NCI-H345 treated with DMSO at 0.1 percent for 48 hours (cell line): ENCODE measurements at regions not wholly inside any gene's neighbourhood (a gene's known extent, or its start where the extent isn't known, plus 50 kb on each side); places are given as distances from the start of the nearest gene placed in this dataset.

Source experiments
- DNase-seq: peaks from one replicate; lab custom pipeline; 2025; ENCODE audit not compliant: unreplicated experiment; lab: John Stamatoyannopoulos, UW

DNA sequence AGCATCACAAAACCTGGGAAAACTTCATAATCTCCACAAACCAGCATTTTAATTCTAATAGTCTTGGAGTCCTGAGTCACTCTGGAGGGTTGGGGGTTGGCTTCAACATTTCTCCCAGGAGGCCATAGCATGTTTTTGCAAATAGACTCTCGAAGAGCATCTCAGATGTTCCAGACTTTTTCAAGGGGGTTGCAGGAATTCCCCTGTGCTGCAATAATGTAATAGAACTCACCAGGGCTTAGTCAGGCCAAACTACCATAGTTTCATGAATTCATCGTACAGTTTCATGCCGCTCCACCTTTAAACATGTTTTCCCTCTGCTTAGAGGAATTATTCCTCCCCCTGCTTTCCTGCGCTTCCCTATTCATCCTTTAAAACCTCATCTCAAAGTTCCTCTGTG, 499.5 kb upstream of the KLF4 start:
- no peak for DNase-seq

DNA sequence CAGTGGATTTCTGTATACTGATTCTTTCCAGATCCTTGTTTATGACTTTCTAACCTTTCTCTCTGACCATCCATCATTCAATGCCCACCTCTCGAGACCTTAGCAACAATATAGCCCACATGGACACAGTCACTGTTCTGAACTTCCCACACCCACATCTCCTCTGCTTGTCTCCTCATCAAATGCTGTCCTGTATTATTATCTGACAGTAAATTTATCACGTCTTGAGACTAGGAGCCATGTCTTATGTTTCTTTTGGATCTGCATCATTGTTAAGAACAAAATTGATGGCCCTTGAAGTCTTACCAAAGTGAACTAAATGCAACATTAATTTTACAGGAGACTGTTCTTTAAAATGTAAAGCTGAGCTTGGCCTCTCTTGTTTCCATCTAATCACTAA, 495.4 kb upstream of the KLF4 start:
- DNase-seq, result no peak

DNA sequence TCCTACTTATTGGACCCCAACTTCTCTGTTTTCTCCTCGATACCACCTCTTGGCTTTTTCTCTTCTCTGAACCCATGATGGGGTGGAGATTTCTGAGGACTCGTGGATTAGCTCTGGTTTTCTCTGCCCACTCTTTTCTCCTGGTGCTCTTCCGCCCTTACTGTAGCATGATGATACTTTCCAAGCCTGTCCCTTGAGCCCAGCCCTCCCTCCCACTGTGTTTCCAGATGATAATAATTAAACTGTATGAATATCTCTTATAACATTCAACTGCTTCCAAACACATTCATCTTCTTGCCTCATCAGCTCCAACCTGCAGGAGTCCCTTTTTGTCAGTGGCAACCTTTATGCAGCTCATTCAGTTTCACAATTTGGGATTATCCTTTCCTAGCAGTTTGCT, 494.2 kb upstream of the KLF4 start:
- DNase-seq, result no peak

DNA sequence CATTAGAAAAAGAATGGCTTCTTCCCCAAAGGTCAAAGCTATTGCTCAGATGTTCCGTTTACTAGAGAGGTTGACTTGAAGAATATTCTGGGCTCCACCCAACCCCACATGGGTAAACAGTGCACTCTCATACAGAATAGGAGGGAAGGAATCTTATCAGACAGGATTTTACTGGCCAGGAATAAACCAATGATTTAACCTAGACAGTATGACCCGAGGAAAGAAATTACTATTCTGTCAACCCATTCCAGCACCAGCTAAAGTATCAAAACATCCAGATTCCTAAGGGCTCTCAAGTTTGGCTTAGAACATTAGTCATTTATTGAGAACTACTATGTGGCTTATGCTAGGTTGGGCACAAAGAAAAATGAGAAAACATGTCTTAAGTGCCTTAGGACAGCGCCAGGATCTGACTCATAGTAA, 493.6 kb upstream of the KLF4 start:
- DNase-seq, result no peak

DNA sequence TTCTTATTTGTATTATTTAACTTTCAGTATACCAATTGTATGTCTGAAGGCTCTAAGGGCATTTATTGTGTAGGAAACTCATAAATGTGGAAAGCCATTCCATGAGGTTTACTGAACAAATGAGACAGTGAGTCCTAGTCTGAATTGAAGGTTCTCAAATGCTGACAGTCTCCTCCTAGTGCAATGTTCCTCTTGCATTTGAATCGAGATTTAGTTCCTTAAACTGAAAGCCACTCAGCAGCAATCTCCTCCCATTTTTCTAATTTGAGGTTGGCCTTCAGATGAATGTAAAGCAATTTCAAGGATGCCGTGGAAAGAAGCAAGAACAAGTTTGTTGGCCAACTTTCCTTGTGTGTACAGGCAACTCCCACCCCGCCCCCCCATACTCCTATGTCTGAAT, 493.2 kb upstream of the KLF4 start:
- no peak for DNase-seq

DNA sequence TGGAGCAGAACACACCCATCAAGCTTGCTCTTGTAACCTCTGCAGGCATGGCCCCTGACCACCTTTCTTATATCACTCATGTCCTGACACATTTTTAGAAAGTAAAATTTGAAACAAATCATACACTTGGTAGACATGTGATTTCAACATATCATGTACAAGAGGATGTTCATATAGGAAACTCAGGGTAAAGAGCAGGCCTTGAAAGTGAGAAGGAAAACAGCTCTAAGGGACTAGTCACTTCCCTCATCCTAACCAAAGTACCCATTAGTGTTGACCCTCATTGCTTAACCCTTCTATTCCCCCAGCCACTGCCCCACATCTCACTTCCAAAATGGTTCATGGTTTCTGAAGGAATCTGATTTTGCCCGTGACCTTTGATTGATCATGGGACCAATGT, 492.4 kb upstream of the KLF4 start:
- DNase-seq, result no peak

DNA sequence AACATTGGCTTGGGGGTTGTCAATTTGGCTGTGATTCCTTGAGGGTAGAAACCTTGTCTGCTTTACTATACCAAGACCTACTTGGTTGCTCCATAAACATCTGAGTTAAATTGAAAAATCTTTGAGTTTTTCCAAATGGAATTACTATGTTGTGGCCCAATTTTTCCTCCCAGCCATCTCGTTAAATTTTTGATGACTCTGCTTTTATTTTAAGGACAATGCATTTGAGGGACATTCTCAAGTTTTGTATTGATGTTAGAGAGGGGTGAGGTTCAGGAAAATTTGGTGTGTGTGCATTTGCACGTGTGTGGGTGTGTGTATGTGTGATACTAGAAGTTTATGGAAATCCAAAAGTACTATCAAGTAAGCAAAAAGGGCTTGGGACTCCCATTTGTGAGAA, 491.4 kb upstream of the KLF4 start:
- no peak for DNase-seq

DNA sequence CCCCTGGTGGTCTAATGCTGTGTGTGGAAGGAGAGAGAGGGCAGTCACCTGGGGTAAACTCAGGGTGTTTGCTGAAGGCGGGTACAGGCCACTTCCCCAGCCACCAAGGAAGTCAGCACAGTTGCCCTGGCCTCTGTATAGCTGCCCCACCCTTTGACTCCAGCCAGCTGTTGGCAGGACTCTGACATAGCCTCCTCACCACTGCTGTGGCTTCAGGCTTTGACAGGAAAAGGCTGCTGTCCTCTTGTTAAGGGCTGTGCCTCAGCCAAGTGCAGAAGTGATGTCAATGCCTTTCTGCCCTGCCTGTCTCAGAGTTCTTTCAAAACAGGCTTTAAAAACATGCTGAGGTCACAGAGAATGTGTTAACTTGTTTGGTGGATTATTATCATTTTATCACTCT, 487.2 kb upstream of the KLF4 start:
- no peak for DNase-seq

DNA sequence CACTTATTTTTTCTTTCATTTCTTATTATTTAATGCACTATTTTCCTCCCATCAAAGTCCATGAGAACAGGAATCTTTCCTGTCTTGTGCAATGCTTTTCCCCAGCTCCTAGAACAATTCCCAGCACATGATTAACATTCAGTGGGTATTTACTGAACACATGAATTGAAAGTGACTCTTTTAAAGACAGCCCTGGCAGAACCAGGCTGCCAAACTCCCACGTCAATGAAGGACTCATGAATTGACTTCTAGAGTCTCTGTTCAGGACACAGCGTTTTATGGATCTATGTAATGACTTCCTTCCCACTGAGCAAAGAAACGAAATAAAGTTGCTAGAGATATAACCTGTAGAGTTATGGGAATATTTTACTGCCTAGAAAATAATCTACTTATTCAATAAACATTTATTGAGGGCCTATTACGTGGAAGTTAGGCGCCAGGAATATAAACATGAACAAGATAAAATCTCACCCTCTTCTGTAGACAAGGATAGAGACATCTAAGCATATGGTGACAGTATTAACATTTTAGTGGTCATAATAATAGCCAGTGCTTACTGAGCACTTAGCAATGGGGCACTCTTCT, 485.9 kb upstream of the KLF4 start:
- DNase-seq, result no peak

DNA sequence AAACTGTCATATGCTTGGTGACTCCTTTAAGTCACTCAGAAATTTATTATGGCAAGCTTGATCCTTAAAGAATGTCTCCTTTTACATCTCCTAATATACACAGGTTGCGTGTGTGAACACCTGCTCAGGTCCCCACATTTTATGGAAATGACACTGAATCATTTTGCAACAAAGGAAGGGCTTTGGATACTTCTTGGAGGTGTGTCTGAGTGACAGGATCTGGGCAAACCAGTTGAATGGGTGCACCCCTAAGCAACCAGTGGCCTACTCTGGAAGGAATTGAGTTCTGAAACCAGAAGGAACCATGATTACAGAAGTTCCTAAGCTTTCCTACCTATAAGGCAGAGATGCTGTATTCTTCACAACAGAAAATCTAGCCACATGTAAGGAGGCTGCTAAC, 483.9 kb upstream of the KLF4 start:
- DNase-seq, result no peak

DNA sequence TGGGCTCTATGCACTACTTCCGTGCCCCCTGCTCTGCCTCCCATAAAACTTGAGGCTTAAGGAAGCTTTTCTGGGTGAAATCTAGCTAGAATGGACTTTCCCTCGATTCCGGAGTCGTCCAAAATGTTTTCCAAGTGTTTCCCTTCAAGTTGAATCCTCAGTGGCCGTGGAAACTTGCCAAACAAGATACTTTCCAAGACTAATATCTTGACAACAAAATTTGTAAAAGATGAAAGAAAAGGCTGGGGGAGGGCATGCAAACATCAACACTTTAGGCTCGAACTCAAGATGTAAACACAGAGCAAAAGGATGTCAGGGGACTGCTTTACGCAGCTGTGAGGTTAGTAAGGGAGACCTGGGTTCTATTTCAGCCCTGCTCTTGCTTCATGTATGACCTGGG, 482.8 kb upstream of the KLF4 start:
- no peak for DNase-seq

DNA sequence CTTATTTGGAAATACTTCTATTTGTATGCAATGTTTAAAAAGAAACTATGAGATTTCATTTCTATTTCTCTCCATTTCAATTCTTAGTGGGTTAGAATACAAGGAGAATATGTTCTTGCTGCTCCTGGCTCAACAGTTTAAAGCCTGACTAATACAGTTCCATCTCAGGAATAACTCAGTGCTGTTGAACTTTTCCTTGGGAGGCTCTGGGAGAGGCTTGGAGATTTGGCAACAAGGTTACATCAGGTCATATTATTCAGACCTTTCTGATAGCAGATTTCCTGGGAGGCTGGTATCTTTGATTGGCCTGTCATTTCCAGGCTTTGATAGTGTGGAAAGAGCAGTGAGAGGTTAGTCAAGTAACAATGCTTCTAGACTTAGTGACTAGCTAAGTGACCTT, 481.7 kb upstream of the KLF4 start:
- DNase-seq, result no peak

DNA sequence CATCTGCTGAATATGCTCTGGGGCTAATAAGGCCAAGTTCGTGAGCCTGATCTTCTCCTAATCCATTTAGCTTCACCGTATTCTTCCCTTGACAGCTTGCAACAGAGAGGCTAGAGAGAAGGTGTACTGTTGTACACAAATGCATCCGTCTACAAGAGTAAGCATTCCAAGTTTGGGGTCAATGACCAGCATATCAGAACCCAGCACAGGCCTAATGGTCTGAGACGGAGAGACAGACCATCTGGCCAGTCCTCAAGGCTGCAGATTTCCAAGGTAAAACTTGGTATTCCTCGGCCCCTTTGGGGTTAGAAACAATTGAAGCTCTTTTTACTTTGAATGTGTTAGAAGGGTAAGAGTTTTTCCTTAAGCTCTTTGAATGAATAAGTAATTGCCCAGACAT, 481.2 kb upstream of the KLF4 start:
- DNase-seq, result no peak

DNA sequence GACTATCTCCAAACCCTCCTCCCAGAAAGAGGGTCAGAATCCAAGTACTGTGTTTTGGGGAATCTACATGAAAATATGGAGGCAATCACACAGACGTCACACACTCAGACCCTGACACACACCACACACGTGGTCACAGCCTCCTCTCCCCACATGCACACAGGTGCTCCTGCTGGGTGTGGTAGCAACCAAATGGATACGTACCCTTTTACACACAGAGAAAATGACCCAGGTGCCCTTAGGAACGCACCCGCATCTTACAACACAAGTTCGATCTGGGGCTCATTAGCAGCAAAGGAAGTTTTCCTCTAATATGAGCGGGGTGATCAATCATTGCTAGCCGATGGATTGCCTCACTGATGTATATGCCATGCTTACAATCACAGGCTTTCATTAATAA, 480.2 kb upstream of the KLF4 start:
- no peak for DNase-seq

DNA sequence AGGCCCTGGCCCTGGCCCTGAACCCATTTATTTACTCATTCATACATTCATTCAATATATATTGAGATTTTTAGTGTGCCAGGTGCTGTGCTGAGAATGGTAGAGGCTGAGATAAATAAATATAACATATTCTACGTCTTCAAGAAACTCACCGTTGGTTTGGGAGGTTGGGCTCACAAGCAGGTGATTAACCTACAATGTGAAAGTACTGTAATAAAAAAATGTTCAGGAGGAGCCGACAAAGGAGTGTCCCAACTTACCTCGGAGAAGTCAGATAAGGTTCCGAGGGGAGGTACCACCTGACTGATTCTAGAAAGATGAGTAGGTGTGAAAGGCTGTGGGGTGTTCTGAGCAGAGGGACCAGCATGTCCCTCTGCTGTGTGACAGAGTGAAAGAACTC, 479.6 kb upstream of the KLF4 start:
- DNase-seq, result no peak

DNA sequence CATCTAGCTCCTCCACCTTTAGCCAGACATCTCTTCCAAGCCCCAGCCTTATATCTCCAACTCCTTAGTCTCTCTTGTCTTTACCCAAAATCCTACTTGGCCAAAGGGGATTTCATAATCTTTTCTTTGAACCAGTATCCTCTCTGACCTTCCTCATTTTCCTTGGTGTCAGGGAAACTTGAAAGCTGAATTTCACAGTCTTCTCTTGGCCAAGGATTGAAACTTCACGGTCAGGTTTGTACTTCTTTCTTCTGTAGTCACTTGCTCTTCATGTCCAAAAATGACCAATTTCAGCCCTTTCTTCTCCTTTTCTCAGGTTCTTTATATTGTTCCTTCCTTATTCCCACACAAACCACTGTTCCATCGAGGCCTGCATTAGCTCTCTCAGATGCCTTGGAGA, 473.7 kb upstream of the KLF4 start:
- no peak for DNase-seq

DNA sequence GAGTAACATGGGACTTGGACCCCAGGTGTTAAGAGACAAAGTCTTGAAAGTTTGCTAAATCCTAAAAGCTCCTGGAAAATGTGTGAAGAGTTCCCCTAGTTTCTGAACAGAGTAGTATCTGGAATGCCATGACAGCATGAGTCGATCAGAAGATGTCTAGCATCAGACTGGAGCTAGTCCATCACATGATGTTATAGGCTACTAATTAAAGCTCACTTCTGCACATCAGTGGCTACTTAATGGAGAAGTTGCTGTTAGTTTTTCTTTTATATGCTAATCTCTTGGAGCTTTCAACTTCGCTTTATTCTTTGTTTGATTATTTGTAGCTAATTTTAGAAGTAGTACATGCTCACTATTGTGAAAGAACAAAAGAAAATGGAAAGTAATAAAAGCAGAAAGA, 471.3 kb upstream of the KLF4 start:
- no peak for DNase-seq

DNA sequence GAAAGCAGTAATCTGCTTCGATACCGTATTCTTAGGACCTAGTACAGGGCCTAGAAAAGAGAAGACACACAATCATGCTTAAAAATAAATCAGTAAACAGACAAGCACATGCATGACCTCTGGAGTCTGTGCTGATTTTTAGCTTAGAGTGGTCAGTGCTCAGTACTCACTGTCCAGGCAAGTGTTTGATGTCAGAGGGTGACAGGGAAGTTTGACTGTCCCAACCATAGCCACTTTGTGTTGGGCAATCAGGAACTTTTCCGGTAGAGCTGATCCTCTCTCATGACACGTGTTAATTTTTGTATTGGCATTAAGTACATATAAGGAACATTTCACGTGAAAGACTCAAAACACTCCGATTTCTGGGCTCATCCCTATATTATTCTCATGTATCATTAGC, 464.7 kb upstream of the KLF4 start:
- no peak for DNase-seq

DNA sequence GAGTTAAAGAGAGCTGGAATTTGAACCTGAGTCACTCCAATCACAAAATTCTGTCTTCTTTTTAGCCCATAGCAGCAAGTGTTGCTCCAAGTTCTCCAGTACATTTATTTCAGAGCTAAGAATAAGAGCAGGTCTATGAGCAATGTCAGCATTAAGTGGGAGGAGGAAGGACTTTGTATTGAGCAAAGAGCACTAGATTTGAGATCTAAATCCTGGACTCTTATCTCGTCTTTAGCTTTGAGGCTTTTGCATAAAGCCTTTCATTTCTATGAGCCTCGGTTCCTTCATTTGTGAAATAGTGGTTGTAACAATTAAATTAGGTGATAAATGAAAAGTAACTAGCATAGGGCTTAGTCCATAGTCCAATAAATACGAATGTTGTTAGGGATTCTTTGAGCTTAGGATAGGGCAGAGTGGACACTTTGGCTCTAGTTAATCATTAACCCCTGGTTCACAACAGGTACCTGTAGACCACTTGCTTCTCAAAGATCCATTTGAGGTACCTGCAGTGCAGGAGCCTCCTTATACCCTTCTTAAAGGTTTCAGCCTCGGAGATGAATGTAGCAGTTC, 464.1 kb upstream of the KLF4 start:
- no peak for DNase-seq

DNA sequence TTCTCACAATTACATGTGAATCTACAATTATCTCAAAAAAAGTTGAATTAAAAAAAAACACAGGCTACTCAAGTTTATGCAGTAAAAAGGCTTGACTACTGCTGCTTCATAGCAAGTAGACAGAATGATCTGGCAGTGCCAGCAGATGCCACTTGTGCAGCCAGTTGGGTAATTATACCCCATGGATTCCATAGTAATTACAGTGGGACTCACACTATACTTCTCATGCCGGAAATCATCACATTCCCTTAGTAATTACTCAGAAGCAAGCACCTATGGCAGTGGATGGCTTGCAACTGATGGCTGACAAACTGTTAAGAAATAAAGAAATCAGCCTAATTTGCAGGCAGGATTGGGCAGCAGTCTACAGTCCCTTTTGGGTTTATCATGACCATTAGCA, 463.2 kb upstream of the KLF4 start:
- no peak for DNase-seq

DNA sequence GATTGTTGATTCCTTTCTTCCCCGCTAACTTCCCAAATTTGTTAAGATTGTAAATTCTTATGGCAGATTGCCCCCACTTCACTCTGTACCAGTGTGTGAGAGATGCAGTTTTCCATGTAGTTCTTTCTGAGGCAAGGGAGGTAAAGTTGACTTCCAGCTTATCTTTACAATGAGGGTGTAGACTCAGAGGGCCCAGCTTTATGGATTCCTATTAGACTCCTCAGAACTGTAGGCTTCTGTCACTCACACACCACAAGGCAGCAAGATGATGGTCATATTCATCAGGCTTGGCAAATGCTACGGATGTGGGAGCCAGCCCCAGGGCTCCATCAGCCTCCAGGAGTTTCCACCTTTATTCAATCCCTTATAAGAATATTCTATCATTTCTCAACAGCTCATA, 461.9 kb upstream of the KLF4 start:
- no peak for DNase-seq

DNA sequence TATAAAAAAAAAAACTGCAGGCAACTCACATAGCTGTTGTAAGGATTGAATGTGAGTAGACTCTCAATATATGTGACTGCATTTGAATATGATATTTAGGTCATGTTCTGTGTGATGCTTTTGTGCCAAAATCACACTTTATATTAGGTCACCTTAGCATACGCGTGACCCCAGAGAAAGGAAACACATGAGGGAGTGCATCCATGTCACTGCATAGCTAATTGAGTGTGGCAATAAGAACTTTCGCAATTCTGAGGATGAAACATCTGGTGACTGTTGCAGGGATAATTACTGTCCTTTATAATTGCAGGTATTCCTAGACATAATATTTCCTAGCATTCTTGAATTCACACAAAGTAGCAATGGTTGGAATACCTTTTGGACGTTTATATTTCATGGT, 459.5 kb upstream of the KLF4 start:
- DNase-seq, result no peak

DNA sequence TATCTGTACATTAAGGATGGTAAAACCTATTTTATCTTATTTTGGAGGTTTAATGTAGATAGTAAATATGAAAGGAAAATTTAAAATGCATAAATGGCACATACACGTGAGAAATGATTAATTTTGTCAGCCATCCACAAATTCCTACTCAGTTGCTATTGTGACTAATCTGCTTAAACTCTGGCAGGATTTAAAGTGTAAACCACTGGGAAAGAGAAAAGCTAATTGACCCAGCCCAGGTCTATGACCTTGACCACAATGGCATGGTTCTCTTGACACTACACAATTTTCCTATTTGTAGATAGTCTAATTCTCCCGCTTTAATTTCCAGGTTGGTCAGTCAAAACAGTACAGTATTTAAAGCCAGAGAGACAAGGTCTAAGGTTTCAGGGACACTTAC, 459.0 kb upstream of the KLF4 start:
- DNase-seq, result no peak

DNA sequence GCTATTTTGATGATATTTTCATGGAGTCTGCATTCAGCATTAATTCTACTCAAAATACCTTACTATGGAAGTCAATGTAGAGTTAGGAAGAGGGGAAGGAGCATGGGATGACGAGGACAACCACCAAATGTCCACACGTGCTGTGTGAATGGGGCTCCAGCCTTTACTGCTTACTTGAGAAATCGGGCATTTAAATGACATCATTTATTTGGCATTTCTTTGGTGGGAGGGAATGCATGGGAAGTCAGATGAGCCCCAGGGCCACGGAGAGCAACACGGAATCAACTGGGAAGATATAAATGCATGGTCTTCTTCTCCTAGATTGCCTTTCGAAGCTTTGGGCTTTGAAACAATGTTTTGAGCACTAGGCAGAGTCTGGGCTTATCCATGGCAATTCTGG, 458.5 kb upstream of the KLF4 start:
- no peak for DNase-seq
